ENCODE measurements at regions not wholly inside any gene's neighbourhood (a gene's known extent, or its start where the extent isn't known, plus 50 kb on each side); places are given as distances from the start of the nearest gene placed in this dataset.

DNA sequence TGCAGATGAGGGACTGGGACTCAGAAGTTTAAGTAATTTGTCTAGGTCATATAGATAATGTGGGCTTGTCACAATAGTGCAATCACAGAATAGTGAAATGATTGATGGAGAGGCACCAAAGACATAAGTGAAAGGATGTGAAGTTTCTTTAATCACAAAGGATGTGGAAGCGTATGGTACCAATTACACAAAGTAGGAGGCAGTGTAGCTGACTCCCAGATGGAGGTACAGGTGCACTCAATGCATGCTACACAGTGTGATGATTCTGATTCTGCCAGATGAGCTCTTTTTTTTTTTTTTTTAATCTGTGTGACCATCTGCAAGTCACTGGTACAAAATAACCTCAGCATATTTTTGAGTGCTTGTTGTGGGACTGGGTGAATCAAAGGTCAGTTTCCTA, 411.3 kb downstream of the SPRY1 start:
- no peak for DNase-seq (ENCODE audit: low read depth in 2 of 2)

DNA sequence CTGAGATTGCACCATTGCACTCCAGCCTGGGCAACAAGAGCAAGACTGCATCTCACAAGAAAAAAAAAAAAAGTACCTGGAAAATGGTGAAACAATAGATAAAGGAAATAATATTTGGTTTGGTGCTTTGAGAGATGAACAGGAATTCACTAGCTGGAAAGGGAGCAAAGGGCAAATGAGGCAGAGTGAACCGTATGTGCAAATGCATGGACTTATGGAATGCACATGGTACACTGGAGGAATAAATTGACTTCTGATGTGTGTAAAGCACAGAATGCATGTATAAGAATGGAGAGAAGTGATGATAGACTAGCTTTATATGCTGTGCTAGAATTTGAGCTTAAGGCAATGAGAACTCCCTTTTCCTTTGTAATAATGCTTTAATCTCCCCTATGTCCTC, 413.3 kb downstream of the SPRY1 start:
- no peak for DNase-seq (ENCODE audit: low read depth in 2 of 2)

DNA sequence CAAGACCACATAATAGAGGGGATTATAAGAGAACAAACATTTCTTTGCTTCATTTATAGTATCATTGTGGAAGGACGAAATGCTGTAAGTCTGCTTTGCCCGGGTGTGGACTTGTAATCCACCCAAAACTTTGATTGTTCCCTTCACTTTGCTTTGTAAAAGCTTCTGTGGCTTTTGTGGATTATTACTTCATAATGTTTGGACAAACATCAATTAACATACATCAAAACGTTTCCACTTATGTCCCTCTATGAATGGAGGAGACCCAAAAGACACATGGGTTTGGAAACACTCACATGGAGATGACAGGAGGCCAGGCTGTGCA, 415.4 kb downstream of the SPRY1 start:
- no peak for DNase-seq (ENCODE audit: low read depth in 2 of 2)

DNA sequence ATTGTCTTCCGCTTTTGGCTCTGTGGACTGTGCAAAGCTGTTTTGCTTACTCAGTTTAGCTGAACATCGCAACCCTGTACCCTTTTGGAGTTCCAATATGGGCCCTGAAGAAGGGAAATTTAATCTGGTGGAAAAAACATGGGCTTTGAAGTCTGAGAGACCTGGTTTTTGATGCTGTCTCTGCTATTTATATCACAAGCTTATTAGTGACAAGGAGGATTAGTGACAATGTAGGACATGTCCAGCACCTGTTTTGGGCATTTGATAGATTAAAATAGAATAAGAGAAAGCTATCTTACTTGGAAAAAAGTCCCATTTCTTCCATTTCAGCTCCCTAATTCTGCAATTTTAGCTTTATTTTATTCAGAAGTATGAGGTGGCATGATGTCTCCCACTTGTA, 417.3 kb downstream of the SPRY1 start:
- DNase-seq (ENCODE audit: low read depth in 2 of 2), result no peak

DNA sequence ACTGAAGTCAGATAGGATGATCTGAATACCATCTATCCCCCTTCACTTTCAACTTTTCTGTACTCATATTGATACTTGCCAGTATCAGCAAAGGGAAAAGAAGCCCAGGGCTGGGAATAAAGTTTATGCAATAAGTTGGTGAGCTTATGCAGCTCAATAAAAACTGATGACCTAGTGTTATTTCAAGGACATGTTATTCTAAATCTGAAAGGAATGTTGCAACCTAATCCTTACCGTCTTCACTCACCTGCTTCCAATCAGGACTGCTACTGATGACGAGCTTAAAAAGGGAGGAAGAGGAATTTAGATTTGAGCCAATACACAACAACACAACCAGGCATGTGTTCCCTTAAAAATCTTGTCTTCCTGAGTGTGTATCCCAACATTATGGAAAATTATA, 419.9 kb downstream of the SPRY1 start:
- DNase-seq (ENCODE audit: low read depth in 2 of 2), result no peak

DNA sequence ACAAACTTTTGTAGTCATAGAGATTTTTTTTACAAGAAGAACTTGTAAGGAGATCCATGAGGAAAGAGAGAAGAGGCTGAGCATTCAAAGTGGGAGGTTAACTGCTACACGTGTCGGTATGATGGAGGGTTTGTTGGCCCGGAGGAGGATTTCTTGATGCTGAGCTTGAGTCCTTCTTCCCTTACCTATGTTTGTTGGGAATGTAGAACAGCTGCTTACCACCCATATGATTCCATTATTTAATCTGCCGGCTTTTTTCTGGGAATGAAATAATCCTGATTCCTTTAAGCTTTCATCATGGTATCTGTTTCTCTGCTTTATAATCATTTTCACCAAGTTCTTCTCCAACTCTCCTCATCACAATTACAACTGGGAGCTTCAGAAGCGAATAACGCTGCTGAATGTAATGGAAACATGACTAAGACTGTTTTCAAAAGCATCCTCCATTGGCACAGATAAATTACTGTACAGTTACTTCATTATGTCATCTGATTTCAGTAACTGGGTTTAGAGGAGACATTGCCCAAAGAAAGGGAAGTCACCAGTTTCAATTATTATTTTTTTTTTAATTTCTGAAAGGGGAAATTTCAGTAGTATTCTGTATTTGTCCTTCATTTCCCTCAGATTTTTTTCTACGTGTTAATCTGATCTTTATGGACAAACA, 420.6 kb downstream of the SPRY1 start:
- DNase-seq (ENCODE audit: low read depth in 2 of 2), result no peak

DNA sequence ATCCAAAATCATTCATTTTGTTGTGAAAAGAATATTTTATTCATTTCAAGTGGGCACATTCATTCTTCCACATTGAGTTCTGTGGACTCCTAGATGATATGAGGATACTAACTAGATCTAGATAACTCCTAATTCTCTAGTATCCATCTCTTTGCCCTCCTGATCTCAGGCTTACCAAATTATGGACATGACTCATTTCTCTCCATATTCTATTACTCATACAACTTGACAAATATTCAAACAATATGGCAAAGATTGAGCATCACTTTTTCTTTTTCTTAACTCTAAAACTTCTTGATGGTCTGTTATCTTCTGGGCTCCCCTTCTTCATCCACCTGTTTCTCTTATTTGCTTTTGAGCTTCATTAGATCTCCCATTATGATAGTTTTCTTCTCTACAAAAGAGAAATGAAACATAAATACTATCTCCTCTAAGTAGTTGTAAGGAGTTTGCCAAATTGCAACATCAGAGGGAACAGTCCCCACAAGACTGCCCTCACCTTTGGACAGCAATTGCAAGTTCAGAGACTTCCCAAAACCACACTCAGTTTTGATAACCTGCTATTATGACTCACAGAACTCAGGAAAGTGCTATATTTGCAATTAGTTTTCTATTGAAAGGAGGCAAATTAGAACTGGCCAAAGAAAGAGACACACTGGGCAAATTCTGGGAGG, 422.9 kb downstream of the SPRY1 start:
- no peak for DNase-seq (ENCODE audit: low read depth in 2 of 2)

DNA sequence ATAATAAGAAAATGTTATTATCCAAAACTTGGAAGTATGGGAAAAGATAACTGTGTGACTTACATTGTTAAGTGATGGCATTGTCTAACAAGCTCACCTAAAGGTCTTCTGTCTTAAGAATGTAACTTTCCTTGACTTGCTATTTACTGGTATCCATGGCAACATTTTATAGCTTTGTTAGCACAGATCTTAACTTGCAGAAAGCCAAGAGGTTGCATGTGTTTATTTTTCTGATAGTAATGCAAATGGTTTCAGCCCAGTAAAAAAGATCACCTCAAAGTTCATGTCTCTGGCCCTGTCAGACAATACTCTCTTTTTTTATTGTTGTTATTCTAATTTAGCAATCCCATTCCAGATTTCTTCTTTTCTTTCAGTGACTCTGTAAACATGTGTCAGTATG, 425.3 kb downstream of the SPRY1 start:
- DNase-seq (ENCODE audit: low read depth in 2 of 2), result no peak

DNA sequence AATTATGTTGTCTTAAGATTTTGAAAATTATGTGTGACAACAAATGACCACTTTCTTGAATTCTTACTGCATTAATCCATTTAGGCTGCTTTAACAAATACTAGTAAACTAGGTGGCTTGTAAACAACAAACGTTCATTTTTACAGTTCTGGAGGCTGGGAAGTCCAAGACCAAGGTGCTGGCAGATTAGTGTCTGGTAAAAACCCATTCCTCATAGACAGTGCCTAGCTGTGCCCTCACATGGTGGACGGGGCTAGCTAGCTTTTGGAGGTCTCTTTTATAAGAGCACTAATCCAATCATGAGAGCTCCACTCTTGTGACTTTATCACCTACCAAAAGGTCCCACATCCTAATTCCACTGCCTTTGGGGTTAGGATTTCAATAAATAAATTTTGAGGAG, 425.8 kb downstream of the SPRY1 start:
- DNase-seq (ENCODE audit: low read depth in 2 of 2), result no peak

DNA sequence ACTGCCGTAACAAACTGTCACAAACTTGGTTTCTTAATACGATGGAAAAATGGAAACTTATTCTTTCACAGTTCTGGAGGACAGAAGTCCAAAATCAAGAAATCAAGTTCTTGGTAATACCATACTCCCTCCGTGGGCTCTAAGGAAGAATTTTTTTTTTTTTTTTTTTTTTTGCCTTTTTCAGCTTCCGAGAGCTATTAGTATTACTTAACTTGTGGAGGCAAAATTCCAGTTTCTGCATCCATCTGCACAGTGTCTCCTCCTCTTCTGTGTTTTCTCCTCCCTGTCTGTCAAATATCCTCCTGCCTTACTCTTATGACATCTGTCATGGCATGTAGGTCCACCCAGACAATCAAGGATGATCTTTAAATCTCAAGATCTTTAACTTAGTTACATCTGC, 426.6 kb downstream of the SPRY1 start:
- DNase-seq (ENCODE audit: low read depth in 2 of 2), result no peak

DNA sequence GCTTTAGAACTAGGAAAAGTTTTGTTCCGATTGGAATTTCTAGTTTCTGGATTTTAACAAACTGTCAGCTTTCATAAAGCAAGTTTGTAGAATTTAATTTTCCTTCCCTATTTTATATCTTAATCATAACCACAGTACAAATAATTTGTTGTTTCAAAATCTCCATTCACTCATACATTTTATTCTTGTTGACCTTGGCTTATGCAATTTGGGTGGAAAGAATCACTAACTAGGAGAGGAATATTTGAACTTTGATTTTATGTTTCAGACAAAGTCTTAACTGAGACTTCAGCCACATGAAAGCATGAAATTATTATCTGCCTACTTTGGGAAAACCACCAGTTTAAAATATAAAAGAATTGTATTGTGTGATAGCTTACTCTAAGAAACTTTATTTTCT, 427.9 kb downstream of the SPRY1 start:
- DNase-seq (ENCODE audit: low read depth in 2 of 2), result no peak

DNA sequence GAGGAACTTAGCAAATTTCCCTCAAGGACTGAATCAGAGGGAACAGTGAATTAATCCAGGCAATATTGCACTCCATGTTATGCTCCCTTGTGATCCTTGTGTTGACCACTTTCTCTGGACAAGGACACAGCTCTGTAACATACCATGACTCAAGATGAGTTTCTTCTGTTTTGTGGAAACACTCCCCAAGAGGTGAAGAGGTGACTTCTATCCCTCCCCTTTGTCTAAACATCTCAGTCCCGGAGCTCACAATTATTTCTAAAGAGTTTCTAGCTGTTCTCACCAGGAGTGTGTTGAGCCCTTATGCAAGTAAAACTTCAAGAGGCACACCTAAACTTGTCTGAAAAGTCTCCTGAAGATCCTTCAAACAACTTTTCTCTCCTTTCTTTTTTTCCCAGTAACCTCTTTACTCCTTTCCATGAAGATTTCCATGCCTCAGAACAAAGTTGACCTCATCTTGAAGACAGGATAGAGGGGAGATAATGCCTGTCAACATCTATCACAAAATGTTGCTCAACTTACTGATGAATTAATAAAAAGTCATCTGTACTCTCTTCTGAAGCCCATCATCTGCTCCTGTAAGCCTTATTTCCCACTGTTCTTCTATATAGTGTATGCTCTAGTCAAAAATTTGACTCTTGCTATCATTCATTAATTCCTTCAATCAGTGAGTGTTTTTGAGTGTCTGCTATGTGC, 429.1 kb downstream of the SPRY1 start:
- no peak for DNase-seq (ENCODE audit: low read depth in 2 of 2)

DNA sequence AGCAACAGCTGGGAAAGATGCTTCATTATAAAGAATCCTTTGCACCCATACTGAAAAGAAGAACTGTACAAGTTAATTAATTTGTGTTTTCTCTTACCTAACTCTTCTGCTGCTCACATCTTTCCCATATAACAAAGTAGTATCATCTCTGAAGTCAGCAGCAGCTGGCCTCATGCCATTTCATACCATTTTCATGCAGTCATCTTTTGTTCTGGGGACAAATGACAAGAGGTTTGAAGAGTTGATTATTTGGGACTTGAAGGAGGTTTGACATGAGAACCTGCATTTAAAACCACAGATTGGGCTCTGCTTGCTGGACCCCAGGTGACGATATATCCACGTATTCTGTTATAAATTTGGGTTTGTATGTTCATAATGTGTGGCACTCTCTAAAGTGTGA, 430.3 kb downstream of the SPRY1 start:
- no peak for DNase-seq (ENCODE audit: low read depth in 2 of 2)

DNA sequence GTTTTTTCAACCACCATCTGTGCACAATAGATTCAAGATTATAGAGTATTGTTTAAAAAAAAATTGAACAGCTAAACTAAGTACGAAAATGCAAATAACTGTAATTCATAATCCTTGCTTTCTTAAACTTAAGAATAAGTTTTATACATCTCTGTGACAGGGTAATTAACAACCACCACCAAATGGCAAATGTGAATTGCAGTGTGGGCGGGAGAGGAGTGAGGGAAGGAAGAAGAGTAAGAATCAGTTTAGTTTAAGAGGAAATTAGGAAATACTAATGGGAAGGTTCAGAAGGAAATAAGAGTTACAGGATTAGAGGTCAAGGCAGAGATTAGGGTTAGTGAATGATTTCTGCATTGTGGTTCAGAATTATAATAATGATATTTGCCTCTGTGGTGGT, 430.9 kb downstream of the SPRY1 start:
- no peak for DNase-seq (ENCODE audit: low read depth in 2 of 2)

DNA sequence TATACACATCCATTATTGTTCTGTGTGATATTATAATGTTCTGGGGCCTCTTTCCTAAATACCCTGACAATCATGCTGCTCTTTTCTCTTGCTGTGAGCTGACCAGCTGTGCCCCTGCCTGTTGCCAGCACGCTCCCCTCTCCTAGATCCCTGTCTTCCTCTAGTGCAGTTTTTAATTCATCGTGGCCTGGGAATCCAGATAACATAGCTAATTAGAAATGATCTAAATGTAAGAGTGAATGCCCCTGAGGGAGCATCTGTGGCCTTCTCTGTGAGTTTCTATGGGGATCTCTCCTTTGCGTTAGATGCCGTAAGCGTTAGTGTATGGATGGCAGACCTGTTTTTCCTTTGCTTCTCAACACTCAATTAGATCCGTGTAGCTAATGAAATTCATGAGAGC, 434.3 kb downstream of the SPRY1 start:
- no peak for DNase-seq (ENCODE audit: low read depth in 2 of 2)

DNA sequence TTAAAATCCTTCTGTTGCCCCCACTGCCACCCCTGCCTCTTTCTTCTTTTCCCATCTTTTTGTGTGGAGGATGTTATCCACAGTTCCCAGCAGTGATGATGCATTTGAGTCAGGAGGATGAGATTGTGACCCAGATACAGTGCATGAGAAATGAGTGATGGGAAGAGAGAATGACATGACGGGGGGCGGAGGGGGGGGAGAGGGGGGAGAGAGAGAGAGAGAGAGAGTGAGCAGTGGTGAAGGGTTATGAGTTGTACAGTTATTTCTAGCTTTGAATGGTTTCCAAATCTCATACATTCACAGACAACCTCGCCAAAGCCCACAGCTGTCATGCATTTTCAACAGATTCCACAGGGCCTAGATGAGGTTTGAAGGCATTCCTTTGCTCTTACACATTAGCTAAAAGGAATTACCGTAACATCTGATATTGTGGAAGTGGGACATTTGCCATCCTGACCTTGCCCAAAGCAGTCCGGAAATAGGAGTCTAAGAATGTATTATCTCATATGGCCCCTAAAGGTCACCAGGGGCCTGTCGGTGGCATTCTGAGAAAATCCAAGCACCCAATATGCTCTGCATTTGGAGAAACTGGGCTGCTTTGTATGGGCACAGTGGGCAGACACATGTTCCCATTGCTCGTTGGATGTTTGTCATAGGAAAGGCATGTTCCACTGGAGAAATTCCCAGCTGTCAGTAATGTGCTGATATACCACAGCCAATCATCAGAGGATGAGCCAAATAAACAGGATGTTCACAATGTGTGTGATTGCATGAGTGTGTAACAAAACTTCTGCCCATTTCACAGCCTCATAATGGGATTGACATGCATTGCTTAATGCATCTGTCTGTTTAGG, 435.8 kb downstream of the SPRY1 start:
- DNase-seq (ENCODE audit: low read depth in 2 of 2), result no peak

DNA sequence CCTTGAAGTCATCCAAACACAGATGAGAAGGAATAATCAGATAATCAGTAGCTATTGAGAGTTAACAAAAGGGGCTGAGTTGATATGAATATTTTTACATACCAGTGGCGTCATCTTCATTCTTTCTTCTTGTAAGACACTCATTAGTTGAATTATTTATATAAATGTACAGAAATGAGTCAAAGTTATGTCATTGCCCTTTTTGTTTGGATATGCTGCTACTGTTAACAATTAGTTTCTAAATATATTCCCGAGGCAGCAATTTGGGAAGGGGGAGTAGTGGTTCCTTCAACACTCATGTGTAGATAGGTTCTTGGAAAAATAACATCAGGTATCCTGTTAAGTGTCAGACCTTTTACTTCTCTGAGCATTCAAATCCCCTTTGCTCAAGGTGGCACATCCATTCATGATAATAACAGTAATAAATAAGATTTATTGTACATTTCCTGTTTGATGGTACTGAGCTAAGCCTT, 436.6 kb downstream of the SPRY1 start:
- DNase-seq (ENCODE audit: low read depth in 2 of 2), result no peak

DNA sequence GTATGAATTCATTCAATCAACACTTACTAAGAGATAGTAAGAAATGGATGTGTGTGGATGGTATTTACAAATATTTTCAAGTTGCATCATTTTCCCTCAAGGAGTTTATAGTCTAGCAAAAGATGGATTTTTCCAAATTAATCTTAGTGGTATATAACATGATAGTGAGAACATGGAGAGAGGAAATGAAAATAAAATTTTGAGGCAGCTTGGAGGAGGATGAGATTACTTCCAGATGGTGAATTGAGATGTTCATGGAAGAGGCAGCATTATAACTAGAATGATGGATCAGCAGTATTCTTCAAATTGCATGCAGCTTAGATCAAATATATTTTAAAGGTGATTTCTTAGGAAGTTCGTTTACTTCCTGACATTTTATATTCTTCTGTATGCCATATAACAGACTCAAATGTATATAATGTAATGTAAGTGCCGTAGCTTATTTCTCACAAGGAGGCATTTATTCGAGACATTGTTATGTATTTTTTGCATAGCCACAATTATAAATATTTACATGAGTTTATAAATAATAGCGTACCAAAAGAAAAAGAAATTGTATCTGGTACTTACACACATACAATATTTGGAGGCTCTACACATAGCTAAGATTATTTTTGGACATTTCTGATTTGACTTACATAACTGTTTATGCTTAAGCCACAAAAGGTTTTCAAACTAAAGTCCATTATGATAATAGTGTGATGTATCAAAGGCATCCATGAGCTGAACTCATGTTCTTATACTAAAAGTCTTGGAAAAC, 439.4 kb downstream of the SPRY1 start:
- no peak for DNase-seq (ENCODE audit: low read depth in 2 of 2)

DNA sequence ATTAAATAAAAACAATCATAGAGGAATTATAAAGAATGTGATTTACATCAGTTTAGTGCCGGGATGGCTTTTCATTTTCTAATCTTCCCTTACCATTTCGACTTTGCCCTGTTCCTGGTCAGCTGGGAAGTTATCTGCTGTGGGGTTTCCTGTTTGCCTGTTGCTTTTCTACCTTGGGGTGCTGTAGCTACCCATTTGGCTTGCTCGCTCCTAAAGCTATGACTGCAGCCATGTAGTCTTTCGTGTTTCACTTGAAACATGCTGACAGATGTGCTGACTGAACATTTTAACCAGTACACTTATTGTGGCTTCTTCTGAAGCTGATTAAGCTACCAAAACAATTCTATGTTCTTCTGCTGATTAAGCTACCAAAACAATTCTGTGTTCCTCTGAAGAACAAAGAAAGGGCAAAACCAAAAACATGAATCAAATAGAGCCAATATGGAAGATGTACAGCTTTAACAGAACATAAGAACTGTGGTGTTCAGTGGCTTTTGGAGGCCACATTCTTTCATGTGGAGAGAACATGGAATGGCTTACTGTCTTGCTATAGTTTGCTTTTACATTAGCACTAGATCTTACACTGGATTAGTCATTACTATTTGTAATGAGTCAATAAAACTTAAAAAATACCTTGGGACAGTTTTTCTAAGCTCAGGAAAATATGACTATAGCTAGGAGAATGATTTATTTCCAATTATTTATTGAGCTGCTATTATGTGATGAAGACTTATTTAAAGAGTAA, 440.4 kb downstream of the SPRY1 start:
- DNase-seq (ENCODE audit: low read depth in 2 of 2), result no peak

DNA sequence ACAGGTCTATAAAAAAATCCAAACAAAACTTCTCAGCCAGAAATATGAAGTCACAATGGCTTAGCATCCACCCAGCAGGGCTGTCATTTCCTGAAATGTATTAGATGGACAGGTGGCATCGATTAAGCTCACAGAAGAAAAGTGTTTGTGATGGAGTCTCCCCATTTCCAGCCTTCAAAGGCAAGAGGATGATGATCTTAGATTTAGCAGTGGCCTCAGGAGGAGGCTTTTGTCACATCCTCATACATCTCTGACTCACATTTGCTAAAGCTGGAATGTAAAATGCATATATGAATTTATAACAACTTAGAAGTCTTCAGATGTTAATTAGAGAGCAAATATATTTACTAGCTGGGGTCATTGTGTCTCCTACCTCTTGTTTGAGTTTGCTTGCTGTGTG, 441.9 kb downstream of the SPRY1 start:
- no peak for DNase-seq (ENCODE audit: low read depth in 2 of 2)

DNA sequence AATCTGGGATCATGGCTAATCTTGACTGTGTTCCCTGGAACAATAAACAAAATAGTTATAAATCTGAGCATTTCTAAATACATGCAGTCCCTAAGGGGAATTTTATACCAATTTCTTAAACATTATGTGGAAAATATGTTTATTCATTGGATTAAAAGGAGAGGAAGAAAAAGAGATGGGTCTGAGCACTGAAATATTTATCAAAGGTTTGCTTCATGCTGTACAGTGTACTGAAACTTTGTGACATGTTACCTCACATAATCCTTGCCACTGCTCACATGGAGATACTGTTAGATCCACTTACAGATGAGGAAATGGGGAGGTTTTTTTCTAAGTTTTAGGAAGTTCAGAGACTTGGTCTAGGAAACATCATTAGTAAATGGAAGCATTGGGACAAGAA, 443.6 kb downstream of the SPRY1 start:
- DNase-seq (ENCODE audit: low read depth in 2 of 2), result no peak
